Left lung (tissue), 4 donors: ENCODE measurements at regions not wholly inside any gene's neighbourhood (a gene's known extent, or its start where the extent isn't known, plus 50 kb on each side); places are given as distances from the start of the nearest gene placed in this dataset.

Experiments
- ATAC-seq: fragments of 200-7000 bp; cut with Tn5 transposase; one replicate; pipeline ENCODE4 v1.9.1; 2020; ENCODE audit warnings: moderate library complexity
- DNase-seq, 4 donors: peaks; one replicate each; pipeline ENCODE4 v3.0.0-alpha.2; 2013 to 2020
- H3K27ac ChIP-seq, 2 donors: fragments of 200-600 bp; sonication (generic) in 1 of 2; one replicate each; pipeline versions ENCODE4 v1.5.0 to v1.8.0; 2020 to 2021
- H3K27me3 ChIP-seq, 2 donors: fragments of 200-600 bp; sonication (generic) in 1 of 2; one replicate each; pipeline versions ENCODE4 v1.5.0 to v1.8.0; 2020 to 2021
- H3K36me3 ChIP-seq, 2 donors: fragments of 200-600 bp; sonication (generic) in 1 of 2; one replicate each; pipeline versions ENCODE4 v1.5.0 to v1.8.0; 2020 to 2021
- H3K4me1 ChIP-seq, 2 donors: fragments of 200-600 bp; one replicate each; pipeline ENCODE4 v1.8.0; 2021
- H3K4me3 ChIP-seq, 2 donors: fragments of 200-600 bp; sonication (generic) in 1 of 2; one replicate each; pipeline versions ENCODE4 v1.5.0 to v1.8.0; 2020 to 2021; ENCODE audit warnings: mild to moderate bottlenecking in 1 of 2
- H3K9me3 ChIP-seq, 2 donors: fragments of 200-600 bp; sonication (generic) in 1 of 2; one replicate each; pipeline versions ENCODE4 v1.5.0 to v1.8.0; 2020 to 2021
- CTCF ChIP-seq, 2 donors: fragments of 200-600 bp; sonication (generic) in 1 of 2; IDR thresholded peaks; one replicate each; pipeline versions ENCODE4 v1.5.0 to v1.8.0; 2021; ENCODE audit warnings: antibody characterized with exemption in 2 of 2
- intact Hi-C, 2 donors: fragments of 100-400 bp; cut with DNase I; formaldehyde crosslinking; loops; one replicate each; pipeline versions ENCODE4 v1.11.2 to v1.14.2; 2022
- donor health status: DM: no; HTN: yes; CAD: no.
- donor health status: DM: no; HTN: no; CAD: no.

DNA sequence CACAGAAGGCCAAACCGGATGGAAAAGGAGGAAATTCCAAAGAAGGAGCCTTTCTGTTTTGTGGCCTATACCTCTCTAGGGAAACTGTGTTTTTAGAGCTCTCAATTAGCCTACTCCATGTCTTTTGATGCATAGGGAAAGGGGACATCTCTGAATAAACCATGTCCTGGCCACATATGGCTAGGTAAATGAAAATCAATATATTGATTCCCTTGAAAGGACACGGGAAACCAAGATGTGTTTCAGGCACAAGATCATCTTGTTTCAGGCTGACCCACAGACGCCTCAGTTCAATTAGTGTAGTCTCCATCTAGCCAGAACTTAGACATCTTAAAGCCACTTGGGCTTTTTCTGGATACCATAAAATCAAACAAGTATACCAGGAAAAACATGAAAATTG lies 363.1 kb downstream of the ENC1 start:
- intact Hi-C loops, result no loop called here
- no peaks in the 10 kb centered on the region for H3K36me3 ChIP-seq
- no peak overlapping the region for H3K4me3 ChIP-seq
- no peak overlapping the region for H3K27ac ChIP-seq
- H3K4me1 ChIP-seq, result peaks cover 0 to 9% of the 10 kb centered on the region in 2 donors
- no peaks in the 10 kb centered on the region for H3K27me3 ChIP-seq
- no peak for ATAC-seq
- no peak for TF ChIP-seq CTCF (IDR thresholded peaks at IDR 0.05)
- no peak for DNase-seq
- no peaks in the 10 kb centered on the region for H3K9me3 ChIP-seq

DNA sequence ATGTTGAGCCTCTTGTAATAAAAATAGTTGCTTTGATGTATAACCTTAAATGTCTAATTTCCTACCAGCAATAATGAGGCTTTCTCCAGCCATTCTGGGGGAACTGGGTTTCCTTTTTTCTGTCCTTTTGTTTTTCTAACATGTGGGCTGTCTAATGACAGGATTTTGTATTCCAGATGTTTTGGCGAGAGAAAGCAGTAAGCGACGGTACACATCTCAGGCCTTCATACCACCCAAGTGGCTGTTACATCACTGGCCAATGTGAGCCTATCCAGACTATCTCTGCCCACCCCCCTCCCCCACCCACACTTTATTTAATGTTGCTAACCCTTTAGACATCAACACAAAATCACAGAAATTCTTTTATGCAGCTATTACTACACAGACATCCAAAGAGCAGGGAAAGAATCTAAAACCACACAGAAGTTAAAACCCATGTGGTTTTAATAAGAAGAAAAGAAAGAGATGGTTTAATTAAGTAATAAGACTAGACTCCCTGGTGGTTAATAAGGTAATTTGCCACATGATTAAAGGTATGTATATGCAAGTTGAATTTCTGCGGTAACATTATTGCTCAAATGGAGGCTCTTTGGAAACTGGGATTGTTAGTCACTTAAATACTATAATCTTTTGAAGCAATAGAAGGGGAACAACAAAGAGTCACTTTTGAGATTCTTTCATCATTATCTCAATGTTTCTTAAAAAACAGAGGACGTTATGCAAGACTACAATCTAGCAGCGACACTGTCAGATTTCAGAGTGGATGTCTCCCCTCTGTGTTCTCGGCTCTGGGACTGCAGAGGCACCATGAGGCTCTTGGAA lies 365.1 kb downstream of the ENC1 start:
- H3K27ac ChIP-seq, result peak overlapping the region in 1 of 2 donors; percentile 20
- TF ChIP-seq CTCF (IDR thresholded peaks at IDR 0.05), result no peak
- H3K4me3 ChIP-seq, result no peak overlapping the region
- H3K27me3 ChIP-seq, result no peaks in the 10 kb centered on the region
- intact Hi-C loops, result no loop called here
- H3K4me1 ChIP-seq, result peaks cover 0 to 9% of the 10 kb centered on the region in 2 donors
- no peaks in the 10 kb centered on the region for H3K9me3 ChIP-seq
- no peaks in the 10 kb centered on the region for H3K36me3 ChIP-seq
- DNase-seq (peak in 2 of 4 donors; percentile 49 to 84), ATAC-seq (peak; percentile 53)

GRCh38 chr5:74274326-74274725 lies 366.2 kb downstream of the ENC1 start:
- Histone ChIP-seq H3K27ac (no peak overlapping the region), H3K4me3 (no peak overlapping the region), H3K4me1 (peaks cover 0 to 9% of the 10 kb centered on the region in 2 donors), H3K27me3 (no peaks in the 10 kb centered on the region), H3K9me3 (no peaks in the 10 kb centered on the region), H3K36me3 (no peaks in the 10 kb centered on the region)
- TF ChIP-seq CTCF (IDR thresholded peaks at IDR 0.05), result no peak
- ATAC-seq (no peak), DNase-seq (no peak)
- intact Hi-C loops, result no loop called here

DNA sequence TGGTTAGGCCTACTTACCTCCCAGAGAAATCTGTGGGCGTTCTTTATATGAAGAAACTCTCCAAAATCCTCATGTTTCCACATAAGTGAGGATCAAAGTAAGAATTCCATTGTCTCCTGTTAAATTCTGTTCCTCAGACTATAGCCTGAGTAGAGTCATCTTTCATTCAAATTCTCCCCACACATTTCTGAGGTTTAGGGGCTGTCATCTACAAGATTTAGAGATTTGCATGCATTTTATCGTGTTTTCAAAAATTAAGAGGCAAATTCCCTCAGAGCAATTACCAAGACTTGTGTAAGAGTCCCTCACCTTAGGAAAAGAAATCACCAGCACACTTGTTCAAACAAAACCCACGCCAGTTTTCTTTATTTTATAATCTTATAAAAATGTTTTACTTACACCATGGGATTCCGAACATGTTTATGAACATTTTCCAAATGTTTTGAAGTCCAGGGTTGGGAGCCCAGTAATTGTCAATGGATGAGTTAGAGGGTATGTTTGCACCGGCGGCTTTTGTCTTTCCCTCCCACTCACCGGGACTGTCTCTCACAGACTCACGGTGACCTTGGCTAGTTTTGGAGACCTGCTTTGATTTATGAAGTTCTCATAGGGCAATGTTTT lies 367.6 kb downstream of the ENC1 start:
- no peak overlapping the region for H3K27ac ChIP-seq
- peaks cover 0 to 9% of the 10 kb centered on the region in 2 donors for H3K4me1 ChIP-seq
- H3K36me3 ChIP-seq, result no peaks in the 10 kb centered on the region
- no peaks in the 10 kb centered on the region for H3K27me3 ChIP-seq
- H3K9me3 ChIP-seq, result no peaks in the 10 kb centered on the region
- TF ChIP-seq CTCF (IDR thresholded peaks at IDR 0.05), result no peak
- intact Hi-C loops, result no loop called here
- DNase-seq, result no peak
- H3K4me3 ChIP-seq, result no peak overlapping the region
- no peak for ATAC-seq

- Histone ChIP-seq H3K4me1 (peaks cover 0 to 9% of the 10 kb centered on the region in 2 donors), H3K27me3 (no peaks in the 10 kb centered on the region), H3K9me3 (no peaks in the 10 kb centered on the region), H3K36me3 (no peaks in the 10 kb centered on the region), H3K4me3 (no peak overlapping the region), H3K27ac (no peak overlapping the region)
- DNase-seq, result no peak
- intact Hi-C loops, result no loop called here
- no peak for TF ChIP-seq CTCF (IDR thresholded peaks at IDR 0.05)
- no peak for ATAC-seq
These were observed 368.3 kb downstream of the ENC1 start for GRCh38 chr5:74272024-74272775.
